ENCODE measurements at regions not wholly inside any gene's neighbourhood (a gene's known extent, or its start where the extent isn't known, plus 50 kb on each side); places are given as distances from the start of the nearest gene placed in this dataset.

- TF ChIP-seq CTCF (IDR thresholded peaks at IDR 0.05) (no peak), EP300 (IDR thresholded peaks at IDR 0.05) (no peak), POLR2AphosphoS5 (IDR thresholded peaks at IDR 0.05) (no peak)
Measured at GRCh38 chr9:108688676-108689075, 167.1 kb downstream of the ACTL7B start.
